GM21723 (cell line): ENCODE measurements at regions not wholly inside any gene's neighbourhood (a gene's known extent, or its start where the extent isn't known, plus 50 kb on each side); places are given as distances from the start of the nearest gene placed in this dataset.
"Not testable (repeated sequence)": the region's sequence is repeated elsewhere in the genome, so short reads cannot be mapped to it uniquely, and the experiment has no call there.

Source experiments
- ATAC-seq: cut with Tn5 transposase; IDR thresholded peaks from one replicate; pipeline ENCODE4 v1.9.1; 2021; ENCODE audit warnings: mild to moderate bottlenecking, moderate library complexity; ENCODE audit not compliant: unreplicated experiment

DNA sequence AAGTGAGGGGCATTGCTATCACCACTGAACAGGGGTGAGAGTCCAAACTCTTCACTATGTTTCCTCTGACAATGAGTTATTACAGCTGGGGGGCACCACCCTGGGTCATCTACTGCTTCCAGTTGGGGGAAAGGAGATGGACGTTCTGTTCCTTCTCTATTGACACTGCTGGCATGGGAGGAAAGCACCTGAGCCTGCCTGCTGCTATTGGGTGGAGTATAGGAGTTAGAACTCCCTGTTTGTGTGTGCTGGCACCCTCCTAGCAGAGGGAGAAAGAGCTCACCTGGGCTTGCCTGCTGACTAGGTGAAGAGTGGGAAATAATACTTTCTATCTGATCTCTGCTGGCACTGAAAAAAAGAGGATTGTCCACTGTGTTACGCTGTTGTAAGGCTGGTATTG lies 163.8 kb downstream of the MSN start:
- ATAC-seq: no peak

DNA sequence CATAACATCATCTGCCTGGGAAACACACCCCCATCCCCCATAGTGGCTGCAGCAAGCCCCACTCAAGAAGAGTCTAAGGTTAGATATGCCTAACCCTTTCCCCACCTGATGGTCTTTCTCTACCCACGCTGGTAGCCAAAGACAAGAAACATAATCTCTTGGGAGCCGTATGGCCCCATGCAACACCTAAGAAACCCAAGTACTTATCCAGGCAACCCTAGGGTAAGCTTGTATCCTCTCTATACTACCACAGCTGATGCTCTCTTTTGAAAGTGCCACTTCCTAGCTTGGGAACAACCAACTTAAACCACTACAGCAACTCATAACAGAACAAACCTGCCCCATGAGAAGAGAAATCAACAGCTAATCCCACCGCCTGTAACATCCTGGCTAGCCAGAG lies 161.1 kb downstream of the MSN start:
- no peak for ATAC-seq

- not testable (repeated sequence) for ATAC-seq
Measured at GRCh38 chrX:65825226-65825625, 157.8 kb downstream of the MSN start.

GRCh38 chrX:65821721-65822496 lies 154.5 kb downstream of the MSN start:
- no peak for ATAC-seq

- not testable (repeated sequence) for ATAC-seq
Measured at GRCh38 chrX:65819983-65820382, 152.5 kb downstream of the MSN start.

DNA sequence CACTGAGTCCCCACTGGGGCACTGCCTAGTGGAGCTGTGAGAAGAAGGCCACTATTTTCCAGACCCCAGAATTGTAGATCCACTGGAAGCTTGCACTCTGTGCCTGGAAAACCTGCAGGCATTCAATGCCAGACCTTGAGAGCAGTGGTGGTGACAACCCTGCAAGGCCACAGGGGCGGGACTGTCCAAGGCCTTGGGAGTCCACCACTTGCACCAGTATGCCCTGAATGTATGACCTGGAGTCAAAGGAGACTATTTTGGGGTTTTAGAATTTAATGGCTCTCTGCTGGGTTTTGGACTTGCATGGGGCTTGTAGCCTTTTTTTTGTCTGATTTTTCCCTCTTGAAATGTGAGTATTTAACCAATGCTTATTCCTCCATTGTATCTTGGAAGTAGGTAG lies 145.8 kb downstream of the MSN start:
- ATAC-seq: no peak

DNA sequence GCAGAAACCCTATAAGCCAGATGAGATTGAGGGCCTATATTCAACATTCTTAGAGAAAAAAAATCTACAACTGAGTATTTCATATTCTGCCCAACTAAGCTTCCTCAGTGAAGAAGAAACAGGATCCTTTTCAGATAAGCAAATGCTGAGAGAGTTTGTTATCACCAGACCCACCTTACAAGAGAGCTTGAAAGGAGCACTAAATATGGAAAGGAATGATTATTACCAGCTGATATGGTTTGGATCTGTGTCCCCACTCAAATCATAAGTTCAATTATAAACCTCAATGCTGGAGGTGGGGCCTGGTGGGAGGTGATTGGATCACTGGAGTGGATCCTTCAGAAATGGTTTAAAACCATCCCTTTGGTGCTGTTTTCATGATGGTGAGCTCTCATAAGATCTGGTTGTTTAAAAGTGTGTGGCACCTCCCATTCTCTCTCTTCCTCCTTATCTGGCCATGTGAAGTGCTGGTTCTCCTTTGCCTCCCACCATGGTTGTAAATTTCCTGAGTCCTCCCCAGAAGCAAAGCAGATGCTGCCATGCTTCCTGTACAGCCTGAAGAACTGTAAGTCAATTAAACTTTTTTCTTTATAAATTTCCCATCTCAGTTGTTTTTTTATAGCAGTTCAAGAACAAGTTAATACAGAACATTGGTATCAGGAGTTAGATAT lies 144.2 kb downstream of the MSN start:
- no peak for ATAC-seq
